Activated CD4-positive, CD25-positive, alpha-beta regulatory T cell treated with anti-CD3 and anti-CD28 coated beads, Interleukin-2, amount 50 U/mL, for 72 hours (primary cell): ENCODE measurements at regions not wholly inside any gene's neighbourhood (a gene's known extent, or its start where the extent isn't known, plus 50 kb on each side); places are given as distances from the start of the nearest gene placed in this dataset.
"Not testable (repeated sequence)": the region's sequence is repeated elsewhere in the genome, so short reads cannot be mapped to it uniquely, and the experiment has no call there.

Experiments
- DNase-seq: peaks from one replicate; pipeline ENCODE4 v3.0.0; 2021

GRCh38 chr2:14996351-14997014 is 364.0 kb downstream of the LRATD1 start:
- no peak for DNase-seq

GRCh38 chr2:14998546-14998945 is 366.0 kb downstream of the LRATD1 start:
- DNase-seq, result no peak

GRCh38 chr2:14999114-14999661 is 366.7 kb downstream of the LRATD1 start:
- DNase-seq, result no peak

- not testable (repeated sequence) for DNase-seq
Measured at GRCh38 chr2:15002519-15002918, 370.0 kb downstream of the LRATD1 start.

GRCh38 chr2:15006667-15007066 is 374.1 kb downstream of the LRATD1 start:
- DNase-seq, result no peak

- no peak for DNase-seq
Measured at GRCh38 chr2:15009681-15010080, 377.2 kb downstream of the LRATD1 start.

GRCh38 chr2:15010346-15010745 is 377.8 kb downstream of the LRATD1 start:
- no peak for DNase-seq

GRCh38 chr2:15018814-15019213 is 386.3 kb downstream of the LRATD1 start:
- DNase-seq, result no peak

GRCh38 chr2:15023221-15023620 is 390.7 kb downstream of the LRATD1 start:
- no peak for DNase-seq

- DNase-seq, result no peak
Measured at GRCh38 chr2:15028406-15028805, 395.9 kb downstream of the LRATD1 start.

- no peak for DNase-seq
Measured at GRCh38 chr2:15031745-15032240, 399.3 kb downstream of the LRATD1 start.

- DNase-seq, result no peak
Measured at GRCh38 chr2:15034246-15034645, 401.7 kb downstream of the LRATD1 start.

GRCh38 chr2:15034860-15035259 is 402.3 kb downstream of the LRATD1 start:
- DNase-seq, result no peak

GRCh38 chr2:15038366-15039364 is 406.1 kb downstream of the LRATD1 start:
- DNase-seq, result no peak

GRCh38 chr2:15040429-15041084 is 408.0 kb downstream of the LRATD1 start:
- DNase-seq, result no peak

GRCh38 chr2:15041429-15041837 is 408.9 kb downstream of the LRATD1 start:
- no peak for DNase-seq

- no peak for DNase-seq
Measured at GRCh38 chr2:15042801-15043217, 410.3 kb downstream of the LRATD1 start.

GRCh38 chr2:15043336-15044058 is 411.0 kb downstream of the LRATD1 start:
- no peak for DNase-seq

- DNase-seq, result no peak
Measured at GRCh38 chr2:15045054-15045453, 412.5 kb downstream of the LRATD1 start.

- no peak for DNase-seq
Measured at GRCh38 chr2:15047184-15047583, 414.7 kb downstream of the LRATD1 start.

- DNase-seq, result no peak
Measured at GRCh38 chr2:15048000-15048399, 415.5 kb downstream of the LRATD1 start.
